Astrocyte of the hippocampus (primary cell): ENCODE measurements at regions not wholly inside any gene's neighbourhood (a gene's known extent, or its start where the extent isn't known, plus 50 kb on each side); places are given as distances from the start of the nearest gene placed in this dataset.

ENCODE experiments used
- DNase-seq: peaks from one replicate; pipeline ENCODE4 v3.0.0; 2011; ENCODE audit warnings: low read depth, low spot score

DNA sequence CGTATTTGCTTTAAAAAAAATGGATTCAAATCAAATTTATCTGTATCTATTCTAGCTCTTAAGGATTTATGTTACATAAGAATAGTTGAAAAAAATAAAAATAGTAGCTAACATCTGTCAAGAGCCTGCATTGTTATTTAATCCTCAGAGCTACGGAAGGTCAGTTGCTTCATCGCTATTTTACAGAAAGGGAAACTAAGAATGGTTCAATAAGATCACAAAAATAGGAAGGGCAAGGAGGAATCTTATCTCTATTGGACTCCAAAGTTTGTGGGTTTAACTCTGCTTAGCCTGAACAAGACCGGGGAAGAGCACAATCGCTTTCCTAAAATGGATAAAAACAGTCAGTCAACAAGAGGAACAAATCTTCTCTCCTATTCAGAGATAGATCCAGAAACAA lies 270.2 kb upstream of the SMIM31 start:
- DNase-seq: no peak

DNA sequence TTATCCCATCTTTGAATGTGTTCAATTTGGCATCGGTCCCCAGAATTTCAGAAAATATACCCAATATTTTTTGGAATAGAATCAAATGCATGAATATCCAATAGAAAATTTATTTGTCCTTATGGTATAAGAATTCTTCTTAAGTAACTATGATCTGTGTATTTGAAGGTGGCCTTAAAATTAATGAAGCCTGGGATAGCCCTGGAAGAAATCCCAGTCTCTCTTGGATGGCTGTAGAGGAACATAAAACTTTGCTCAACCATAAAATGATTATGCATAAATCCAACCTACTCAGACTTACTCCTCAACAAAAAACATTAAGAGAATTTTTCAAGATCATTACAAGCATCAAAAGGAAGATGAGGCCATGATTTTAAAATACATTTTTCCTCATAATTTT lies 269.4 kb upstream of the SMIM31 start:
- DNase-seq: no peak

DNA sequence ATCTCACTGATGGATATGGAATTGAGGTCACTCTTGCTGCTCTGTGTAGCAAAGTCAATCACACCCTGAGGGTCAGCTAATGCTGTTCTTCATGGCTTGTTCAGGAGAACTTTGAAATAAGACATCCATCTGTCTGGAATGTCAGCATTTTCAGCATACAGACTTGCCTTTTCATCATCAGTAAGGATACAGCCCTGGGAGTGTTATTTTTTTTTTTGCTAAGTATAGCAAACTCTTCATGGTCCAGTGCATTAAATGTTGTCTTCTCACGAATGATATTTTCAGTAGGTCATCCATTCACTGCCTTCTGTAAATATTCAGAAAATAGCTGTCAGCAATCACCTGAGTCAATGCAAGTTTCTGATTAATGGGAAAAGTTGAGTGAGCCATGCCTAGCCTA lies 268.8 kb upstream of the SMIM31 start:
- DNase-seq: no peak

DNA sequence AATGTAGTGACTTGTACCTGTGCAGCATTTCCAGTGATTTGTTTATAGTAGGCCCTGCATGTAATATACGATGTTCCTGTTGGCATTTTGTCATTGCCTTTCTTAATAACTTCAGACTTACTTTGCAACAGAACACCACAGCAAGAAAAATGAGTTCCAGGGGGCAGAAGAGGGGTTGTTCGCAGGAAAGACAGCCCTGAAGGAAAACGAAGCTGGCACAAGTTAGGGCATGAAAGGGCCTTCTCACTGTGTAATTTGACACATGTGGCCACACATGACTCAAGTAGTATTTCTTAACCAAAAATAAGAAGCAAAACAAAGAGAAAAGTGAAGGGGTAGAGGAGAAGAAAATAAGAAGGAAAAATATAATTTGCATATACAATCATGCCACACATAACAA lies 265.8 kb upstream of the SMIM31 start:
- DNase-seq: no peak

DNA sequence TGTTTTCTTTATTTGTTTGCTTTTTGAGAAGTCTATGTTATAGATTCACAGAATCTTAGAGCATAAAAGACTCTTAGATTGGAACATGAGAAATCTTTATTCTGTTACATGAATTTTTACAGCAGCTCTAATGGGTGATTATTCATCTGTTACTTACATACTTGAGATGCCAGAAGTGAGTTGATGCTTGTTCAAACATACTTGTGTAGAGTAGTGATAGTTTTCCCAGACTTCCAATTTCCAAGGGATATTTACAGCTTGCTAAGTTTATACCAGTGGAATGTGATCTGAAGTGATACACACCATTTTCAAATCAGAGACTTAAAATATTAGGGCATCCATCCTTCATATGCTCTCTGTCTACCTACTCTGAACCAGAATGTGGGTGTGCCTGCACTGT lies 252.9 kb upstream of the SMIM31 start:
- DNase-seq: peak; percentile 71

DNA sequence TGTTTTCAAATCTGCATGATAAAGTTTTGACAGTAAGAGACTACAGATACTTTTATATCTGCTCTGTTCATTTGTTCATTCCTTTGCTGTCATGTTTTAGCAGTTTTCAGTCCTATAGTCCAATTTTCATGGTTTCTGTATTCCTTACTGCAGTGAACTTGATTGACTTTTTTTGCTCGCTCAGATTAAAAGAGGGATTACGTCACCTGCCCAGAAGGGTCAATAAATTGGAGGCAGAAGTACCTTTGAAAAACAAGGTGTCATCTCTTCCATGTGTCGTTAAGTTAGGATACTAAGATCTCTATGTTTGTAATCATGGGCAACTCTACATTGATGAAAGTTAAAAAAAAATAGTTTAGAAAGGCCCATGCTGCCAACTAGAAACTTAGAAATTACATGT lies 250.1 kb upstream of the SMIM31 start:
- no peak for DNase-seq

DNA sequence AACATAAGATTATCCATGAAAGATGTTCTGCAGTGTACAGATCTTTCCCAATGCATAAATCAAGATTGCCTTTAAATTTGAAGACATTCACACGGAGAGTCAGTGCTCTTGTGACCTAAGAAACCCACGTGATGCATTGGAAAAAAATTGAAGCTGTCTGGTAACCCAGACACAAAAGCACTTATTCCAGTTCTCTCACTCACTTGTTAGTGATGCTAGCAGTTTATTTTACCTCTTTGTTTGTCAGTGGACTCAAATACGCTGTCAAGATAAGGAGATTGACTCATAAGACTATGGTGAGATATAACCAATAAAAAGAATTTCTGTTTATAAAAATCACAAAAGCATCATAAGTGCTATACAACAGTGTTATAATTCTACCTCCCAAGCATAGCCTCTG lies 245.8 kb upstream of the SMIM31 start:
- peak; percentile 30 for DNase-seq

DNA sequence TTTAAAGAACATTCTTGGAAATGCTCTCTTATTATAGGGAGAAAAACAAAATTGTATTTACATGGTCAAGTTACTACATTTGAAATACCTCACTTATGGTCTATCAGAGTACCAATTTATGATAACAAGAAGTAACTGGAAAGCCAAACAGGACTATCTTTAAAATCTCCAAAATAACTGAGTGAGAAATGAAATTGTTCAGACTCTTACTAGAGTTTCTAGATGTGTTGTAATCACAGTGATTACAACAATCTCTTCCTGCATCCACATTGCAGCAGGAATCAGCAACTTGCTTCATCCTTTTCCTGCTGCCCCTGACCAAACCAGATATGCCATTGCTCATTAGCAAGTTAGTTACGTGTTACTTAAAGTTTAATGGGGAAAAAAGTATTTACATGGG lies 245.2 kb upstream of the SMIM31 start:
- no peak for DNase-seq

DNA sequence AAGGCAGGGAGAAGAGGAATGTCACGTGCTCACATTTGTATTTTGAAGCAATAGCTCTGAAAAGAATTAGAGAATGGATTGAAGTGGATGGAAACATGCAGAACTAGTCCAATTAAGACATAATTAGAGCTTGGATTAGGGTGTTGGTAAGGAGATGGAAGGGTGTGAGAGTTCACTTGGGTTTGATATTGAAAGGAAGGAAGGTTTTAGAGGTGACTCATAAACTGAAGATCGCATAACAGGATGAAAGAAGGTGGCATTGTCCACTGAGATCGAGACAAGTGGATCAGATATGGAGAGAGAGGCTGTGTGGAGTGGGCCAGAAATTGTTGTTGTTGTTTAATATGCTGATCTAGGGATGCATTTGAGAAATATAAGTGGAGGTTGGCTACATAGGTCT lies 244.0 kb upstream of the SMIM31 start:
- peak; percentile 17 for DNase-seq

DNA sequence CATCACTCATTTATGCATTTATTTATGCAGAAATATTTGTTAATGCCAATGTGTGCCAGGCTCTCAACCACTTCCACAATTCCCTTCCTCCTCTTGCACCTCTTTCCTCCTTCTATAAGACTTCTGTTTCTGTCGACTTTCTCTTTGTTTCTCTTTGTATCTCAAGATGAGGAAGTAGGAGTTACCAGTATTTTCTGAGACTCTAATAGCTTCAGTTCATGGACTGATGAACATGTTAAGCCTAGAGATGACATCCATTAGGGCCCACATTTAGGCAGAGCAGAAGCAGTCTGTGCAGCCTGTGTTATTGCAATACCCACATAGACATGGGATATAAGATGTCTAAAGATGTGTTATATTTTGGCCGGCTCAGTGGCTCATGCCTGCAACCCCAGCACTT lies 241.8 kb upstream of the SMIM31 start:
- no peak for DNase-seq

DNA sequence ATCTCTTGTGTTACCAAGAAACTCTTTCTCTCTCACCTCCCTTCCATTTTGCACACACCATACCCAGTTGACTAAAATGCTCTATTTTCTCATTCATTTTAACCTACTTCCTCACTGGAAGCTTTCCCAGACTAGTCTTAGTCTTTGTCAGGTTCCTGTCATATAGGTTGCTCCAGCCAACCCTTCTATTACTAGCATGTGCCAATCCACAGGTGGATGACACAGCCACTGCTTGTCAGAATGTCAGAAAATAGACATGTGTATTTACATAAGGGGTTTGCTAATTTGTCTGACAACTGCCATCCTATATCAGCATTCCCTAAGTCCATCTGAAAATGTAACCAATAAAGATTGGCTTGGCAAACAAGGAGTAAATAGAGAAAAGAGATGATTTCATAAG lies 239.2 kb upstream of the SMIM31 start:
- DNase-seq: no peak

DNA sequence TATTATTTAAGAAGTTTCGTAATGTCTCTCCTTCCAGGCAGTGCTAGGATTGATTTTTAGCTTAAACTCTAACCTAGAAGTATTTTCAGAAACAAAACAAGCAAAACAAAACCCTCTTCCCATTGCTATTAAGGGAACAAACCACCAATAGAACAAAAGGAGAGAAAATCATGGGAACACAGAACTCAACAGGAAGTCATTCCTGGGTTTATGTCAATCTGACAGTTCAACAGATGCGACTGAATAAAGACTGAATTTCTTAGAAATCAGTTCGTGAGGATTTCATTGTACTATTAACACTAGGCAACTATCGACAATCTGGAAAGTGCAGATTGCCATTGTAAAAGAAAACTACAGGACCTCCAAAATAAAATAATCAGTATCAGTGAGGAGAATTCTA lies 229.1 kb upstream of the SMIM31 start:
- no peak for DNase-seq

DNA sequence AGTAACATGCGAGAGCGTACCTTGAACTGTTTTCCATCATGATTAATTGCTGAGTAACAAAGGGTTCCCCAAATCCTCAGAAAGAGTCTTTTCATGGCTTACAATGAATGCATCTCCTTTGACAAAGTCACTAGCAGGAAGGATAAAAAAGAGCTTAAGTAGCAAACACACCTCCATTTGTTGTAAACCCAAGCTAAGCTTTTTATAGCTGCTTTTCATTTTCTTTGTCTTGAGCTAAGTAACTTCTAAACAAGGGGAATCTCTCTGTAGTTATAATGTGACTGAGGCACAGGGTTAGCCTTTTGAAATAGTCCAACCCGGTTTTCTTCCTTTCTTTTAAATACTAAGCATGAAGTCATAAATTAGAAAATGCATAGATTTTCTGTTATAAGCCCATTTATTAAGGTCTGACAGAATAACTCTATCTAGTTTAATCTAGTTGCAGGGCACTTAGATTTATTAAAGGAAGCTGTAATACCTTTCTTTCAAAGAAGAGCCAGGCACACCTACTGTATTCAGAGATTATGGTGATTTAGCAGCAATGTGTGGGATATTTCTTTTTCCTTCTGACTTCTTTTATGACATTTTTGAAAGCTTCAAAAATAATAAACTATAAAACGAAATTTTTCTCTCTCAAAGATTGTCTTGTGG lies 226.9 kb upstream of the SMIM31 start:
- no peak for DNase-seq

DNA sequence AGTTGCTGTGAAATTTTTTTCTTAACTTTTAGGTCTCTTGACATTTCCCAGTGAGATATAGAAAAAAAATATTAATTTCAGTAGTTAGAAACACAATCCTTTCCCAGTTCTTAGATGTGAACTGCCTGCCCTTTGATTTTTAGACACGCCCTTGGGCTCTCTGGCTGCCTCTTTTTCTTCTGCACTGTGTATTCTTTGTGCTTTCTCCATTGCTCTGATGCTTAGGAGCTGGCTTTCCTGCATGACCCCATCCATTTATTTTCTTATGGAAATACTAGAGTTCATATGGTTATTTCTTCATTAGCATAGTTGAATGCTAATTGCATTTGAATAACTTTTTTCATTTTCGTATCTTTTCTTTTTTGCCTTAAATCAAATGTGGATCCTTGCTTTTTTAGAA lies 224.9 kb upstream of the SMIM31 start:
- no peak for DNase-seq

DNA sequence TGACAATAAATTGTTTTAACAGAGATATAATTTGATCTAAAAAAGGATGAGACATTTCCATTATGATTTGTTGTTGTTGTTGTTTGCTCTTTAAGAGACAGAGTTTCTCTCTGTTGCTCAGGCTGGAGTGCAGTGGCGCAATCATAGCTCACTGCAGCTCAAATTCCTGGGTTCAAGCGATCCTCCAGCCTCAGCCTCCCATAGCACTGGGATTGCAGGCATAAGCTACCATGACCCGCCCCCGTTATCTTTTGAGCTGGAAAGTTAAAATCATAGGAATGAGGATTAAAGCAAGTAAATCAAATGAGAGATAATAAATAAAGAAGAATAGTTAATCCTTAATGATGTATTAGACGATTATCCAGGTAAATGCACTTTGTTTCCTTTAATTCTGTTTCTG lies 224.4 kb upstream of the SMIM31 start:
- DNase-seq: no peak

DNA sequence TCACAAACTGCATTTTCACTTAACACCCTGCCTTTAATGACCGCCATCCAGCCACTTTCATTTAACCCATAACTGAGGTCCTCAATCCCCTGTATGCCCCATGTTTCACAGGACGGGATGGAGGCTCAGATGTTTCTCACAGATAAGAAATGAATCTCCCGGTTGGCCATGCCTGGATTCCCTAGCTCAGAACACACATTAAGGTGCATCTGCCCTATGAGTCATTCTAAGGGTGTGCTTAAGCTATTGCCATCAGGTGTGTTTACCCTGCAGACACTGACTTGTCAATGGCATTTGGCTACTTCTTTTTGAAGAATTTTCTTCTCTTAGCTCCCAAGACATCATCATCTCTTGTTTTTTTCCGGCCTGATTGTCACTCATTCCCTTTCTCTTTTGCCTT lies 222.6 kb upstream of the SMIM31 start:
- no peak for DNase-seq

DNA sequence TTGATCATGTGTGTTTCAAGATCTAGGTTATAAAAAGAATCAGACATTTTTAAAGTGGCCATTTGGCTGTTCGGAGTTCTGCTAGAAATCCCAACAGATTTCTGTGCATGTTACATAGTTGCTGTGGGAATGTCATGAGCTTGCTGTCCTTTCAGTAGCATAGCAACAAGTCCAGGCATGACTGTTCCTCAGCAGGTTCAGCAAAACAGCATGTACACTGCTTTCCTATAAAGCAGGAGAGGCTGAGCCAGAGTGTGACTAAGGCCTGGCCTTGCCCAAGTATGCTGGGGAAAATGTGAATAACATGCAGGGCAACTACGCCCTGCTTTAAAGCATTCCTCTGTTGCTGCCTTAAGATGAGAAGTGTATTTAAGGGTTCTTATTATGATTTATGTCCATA lies 217.1 kb upstream of the SMIM31 start:
- peak; percentile 95 for DNase-seq

DNA sequence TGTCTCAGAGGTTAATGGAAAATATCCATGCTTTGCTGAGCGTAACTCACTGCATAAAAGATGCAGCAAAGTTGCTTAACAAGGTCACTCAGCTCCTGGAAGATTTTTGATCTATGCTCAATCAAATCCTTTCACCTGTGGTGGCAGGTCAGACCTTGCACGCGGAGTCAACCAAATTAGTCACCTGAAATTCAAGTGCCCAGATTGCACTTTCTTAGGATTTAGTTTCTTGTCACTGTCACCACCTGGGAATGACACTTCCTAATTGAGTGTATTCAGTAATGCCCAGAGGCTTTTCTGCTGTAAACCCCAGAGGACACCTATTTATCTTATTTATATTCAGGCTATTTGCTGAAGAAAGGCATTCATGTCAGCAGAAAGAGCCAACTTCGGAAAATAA lies 215.8 kb upstream of the SMIM31 start:
- no peak for DNase-seq

DNA sequence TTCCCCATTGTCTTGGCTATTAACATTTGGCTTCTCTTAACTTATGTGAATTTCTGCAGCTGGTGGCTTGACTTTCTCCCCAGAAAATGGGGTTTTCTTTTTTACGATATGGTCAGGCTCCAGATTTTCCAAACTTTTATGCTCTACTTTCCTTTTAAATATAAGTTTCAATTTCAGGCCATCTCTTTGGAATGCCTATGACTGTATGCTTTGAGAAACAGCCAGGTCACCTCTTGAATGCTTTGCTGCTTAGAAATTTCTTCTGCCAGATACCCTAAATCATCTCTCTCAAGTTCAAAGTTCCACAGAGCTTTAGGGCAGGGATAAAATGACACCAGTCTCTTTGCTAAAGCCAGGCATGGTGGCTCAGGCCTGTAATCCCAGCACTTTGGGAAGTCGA lies 212.9 kb upstream of the SMIM31 start:
- DNase-seq: no peak

DNA sequence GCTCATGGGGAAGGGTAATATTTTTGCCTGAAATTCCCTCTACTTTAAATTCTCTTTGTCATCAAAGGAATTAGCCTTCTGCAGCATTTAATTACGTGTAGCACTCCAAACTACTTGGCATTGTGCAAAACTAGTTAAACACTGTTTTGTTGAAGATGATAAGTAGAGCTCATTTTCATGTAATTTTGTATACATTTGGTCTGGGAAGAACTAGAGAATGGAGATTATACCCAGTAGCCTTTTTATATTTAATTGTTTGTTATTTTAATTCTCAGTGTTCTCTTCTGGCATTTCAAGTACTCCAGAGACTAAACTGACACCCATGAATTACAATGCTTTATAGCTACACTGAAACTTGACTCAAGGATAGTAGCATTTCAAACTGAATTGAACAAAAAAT lies 211.5 kb upstream of the SMIM31 start:
- no peak for DNase-seq

DNA sequence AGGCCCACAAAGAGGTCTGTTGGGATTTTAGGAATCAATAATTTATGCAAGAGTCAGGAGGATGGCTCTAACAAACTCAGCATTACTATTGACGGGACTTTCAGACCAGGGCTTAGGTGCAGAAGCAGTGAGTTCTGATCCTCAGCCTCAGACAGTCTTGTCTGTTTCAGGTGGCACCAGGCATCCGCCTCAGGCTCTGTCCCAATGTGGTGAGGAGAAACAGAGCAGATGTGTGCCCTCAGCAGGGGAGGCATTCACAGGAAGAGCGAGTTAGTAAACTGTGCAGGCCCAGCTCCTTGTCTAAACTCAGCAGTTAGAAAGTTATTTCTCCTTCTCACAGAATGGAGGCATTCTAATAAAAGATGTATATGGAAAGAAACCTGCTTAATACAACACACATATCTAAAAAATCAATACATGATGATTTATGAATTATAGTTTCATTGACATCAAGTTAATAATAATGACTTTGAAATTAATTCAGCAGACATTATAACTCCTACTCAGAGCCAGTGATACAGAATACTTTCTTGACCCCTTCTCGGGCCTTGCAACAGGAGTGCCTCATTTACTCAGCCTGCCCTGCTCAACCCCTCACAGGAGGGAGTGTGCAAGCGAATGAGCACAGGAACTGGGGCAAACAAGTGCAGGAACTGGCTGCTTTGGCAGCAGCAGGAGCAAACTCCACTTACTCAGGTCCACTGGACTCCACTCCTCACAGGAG lies 202.8 kb upstream of the SMIM31 start:
- DNase-seq: no peak

DNA sequence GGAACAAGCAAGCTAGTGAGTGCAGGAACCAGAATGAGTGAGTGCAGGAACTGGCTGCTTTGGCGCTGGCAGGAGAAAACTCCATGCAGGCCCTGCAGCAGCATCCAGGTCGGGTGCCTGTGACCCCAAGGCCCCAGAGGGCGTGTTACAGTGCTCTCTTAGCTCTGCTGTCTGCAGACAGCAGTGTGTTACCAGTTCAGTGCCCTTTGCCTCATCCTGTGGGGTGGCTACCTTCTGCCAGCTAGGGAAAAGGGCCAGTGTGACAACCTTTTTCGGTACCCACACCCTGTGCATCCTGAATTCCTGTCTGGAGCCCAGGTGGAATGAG lies 202.3 kb upstream of the SMIM31 start:
- no peak for DNase-seq

DNA sequence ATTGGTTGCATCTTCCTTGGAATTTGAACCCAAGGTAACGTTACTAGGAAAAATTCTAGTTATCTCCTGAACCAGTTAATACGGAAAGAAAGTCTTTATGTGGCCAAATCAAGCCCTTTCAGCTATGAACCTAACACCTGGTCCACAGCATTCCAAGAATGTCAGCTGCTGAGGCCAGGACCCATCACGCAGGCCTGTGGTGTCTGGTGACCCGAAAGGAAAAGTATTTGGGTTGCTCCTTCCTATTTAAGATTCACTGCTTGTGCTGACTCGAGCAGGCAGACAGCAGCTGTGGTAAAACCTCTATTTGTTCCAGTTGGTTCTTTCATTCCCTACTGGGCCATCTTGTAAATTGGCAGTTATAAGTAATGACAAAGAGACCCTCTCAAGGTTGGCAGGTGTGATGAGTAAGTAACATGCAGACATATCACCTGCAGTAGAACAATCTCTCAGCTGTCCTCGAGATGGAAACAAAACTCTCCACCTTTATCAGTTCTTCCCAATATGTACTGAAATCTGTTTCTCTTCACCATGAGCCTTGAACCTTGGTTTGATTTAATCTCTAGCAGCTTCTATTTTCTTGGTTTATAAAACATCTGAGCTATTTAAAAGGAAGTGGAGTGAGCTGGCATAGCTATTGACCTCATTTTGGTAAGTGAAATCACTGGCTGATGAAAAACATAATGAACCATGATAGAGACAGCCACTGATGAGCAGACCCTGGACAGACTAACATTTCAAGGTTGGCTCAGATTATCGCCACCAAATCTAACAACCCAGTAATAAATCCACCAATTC lies 182.1 kb upstream of the SMIM31 start:
- DNase-seq: peak; percentile 60
